ENCODE measurements at regions not wholly inside any gene's neighbourhood (a gene's known extent, or its start where the extent isn't known, plus 50 kb on each side); places are given as distances from the start of the nearest gene placed in this dataset.

- Histone ChIP-seq H3K9me3 (no peaks in the 10 kb centered on the region), H3K27ac (no peak overlapping the region), H3K4me1 (no peaks in the 10 kb centered on the region), H3K27me3 (ENCODE audit: insufficient read depth in 3 of 3, low read length in 2 of 3) (peaks cover 0 to 4% (median 0%) of the 10 kb centered on the region in 3 donors), H3K4me3 (no peak overlapping the region), H3K36me3 (ENCODE audit: insufficient read depth in 1 of 2, low read depth in 1 of 2) (no peaks in the 10 kb centered on the region)
- intact Hi-C loops (cut with DNase I): no loop called here
- DNase-seq (no peak), ATAC-seq (no peak)
- no peak for TF ChIP-seq CTCF (IDR thresholded peaks at IDR 0.05)
- 83 to 88% (median 85%) methylated on average over 16 of the region's 16 CpGs for WGBS, 3 donors
These were observed 195.2 kb downstream of the SH3BP4 start for GRCh38 chr2:235146871-235147565.

- ATAC-seq: no peak
- WGBS, 3 donors: 62 to 71% (median 64%) methylated on average over 7 of the region's 7 CpGs
- intact Hi-C loops (cut with DNase I): no loop called here
These were observed 196.7 kb downstream of the SH3BP4 start for GRCh38 chr2:235148201-235149170.

GRCh38 chr2:235149240-235149659, 197.4 kb downstream of the SH3BP4 start:
- DNase-seq (no peak), ATAC-seq (no peak)
- TF ChIP-seq CTCF (IDR thresholded peaks at IDR 0.05): no peak
- no peaks in the 10 kb centered on the region for H3K4me1 ChIP-seq
- H3K9me3 ChIP-seq: no peaks in the 10 kb centered on the region
- H3K36me3 ChIP-seq (ENCODE audit: insufficient read depth in 1 of 2, low read depth in 1 of 2): no peaks in the 10 kb centered on the region
- intact Hi-C loops (cut with DNase I): no loop called here
- no peak overlapping the region for H3K4me3 ChIP-seq
- no peak overlapping the region for H3K27ac ChIP-seq
- WGBS, 3 donors: 19 to 32% (median 19%) methylated on average over 4 of the region's 4 CpGs
- H3K27me3 ChIP-seq (ENCODE audit: insufficient read depth in 3 of 3, low read length in 2 of 3): peaks cover 0 to 12% (median 1%) of the 10 kb centered on the region in 3 donors

More at GRCh38 chr2:235148201-235149170, 196.7 kb downstream of the SH3BP4 start:
- TF ChIP-seq CTCF (IDR thresholded peaks at IDR 0.05): no peak
- no peak overlapping the region for H3K4me3 ChIP-seq
- peaks cover 0 to 11% (median 1%) of the 10 kb centered on the region in 3 donors for H3K27me3 ChIP-seq (ENCODE audit: insufficient read depth in 3 of 3, low read length in 2 of 3)
- no peak overlapping the region for H3K27ac ChIP-seq
- H3K9me3 ChIP-seq: no peaks in the 10 kb centered on the region
- H3K4me1 ChIP-seq: no peaks in the 10 kb centered on the region
- no peak for DNase-seq
- H3K36me3 ChIP-seq (ENCODE audit: insufficient read depth in 1 of 2, low read depth in 1 of 2): no peaks in the 10 kb centered on the region

- WGBS, 3 donors: 53 to 60% (median 58%) methylated on average over 1 of the region's 1 CpG
- H3K9me3 ChIP-seq: no peaks in the 10 kb centered on the region
- no peak overlapping the region for H3K27ac ChIP-seq
- intact Hi-C loops (cut with DNase I): no loop called here
- no peaks in the 10 kb centered on the region for H3K36me3 ChIP-seq (ENCODE audit: insufficient read depth in 1 of 2, low read depth in 1 of 2)
- DNase-seq (no peak), ATAC-seq (no peak)
- TF ChIP-seq CTCF (IDR thresholded peaks at IDR 0.05): no peak
- peaks cover 0 to 12% (median 1%) of the 10 kb centered on the region in 3 donors for H3K27me3 ChIP-seq (ENCODE audit: insufficient read depth in 3 of 3, low read length in 2 of 3)
- no peaks in the 10 kb centered on the region for H3K4me1 ChIP-seq
- H3K4me3 ChIP-seq: no peak overlapping the region
These were observed 197.9 kb downstream of the SH3BP4 start for GRCh38 chr2:235149736-235150135.
